Astrocyte (in vitro differentiated cells and primary cell): ENCODE measurements at regions not wholly inside any gene's neighbourhood (a gene's known extent, or its start where the extent isn't known, plus 50 kb on each side); places are given as distances from the start of the nearest gene placed in this dataset.

ENCODE experiments used
- DNase-seq: peaks from one replicate; pipeline ENCODE4 v3.0.0-alpha.2; 2010; ENCODE audit warnings: low read depth
- FAIRE-seq: peaks from 2 replicates; lab custom pipeline; 2011; peaks lifted over from hg19 to GRCh38; lab: Jason Lieb, UNC
- H2AFZ ChIP-seq: 2 replicates; pipeline ENCODE4 v1.6.0; 2012; ENCODE audit warnings: low read depth, low read length, inconsistent platforms
- H3K27ac ChIP-seq: 2 replicates; pipeline ENCODE4 v1.5.1; 2011; ENCODE audit warnings: low read depth, low read length, inconsistent platforms
- H3K27me3 ChIP-seq: 2 replicates; pipeline ENCODE4 v1.6.0; 2011; ENCODE audit warnings: low read length, inconsistent platforms; ENCODE audit not compliant: insufficient read depth
- H3K36me3 ChIP-seq: 2 replicates; pipeline ENCODE4 v1.5.1; 2011; ENCODE audit warnings: low read length, inconsistent platforms; ENCODE audit not compliant: insufficient read depth
- H3K4me1 ChIP-seq: 2 replicates; pipeline ENCODE4 v1.5.1; 2011; ENCODE audit warnings: low read length, inconsistent platforms; ENCODE audit not compliant: insufficient read depth
- H3K4me2 ChIP-seq: 2 replicates; pipeline ENCODE4 v1.6.0; 2012; ENCODE audit warnings: low read length, inconsistent platforms
- H3K4me3 ChIP-seq: 2 replicates; pipeline ENCODE4 v1.5.1; 2011; ENCODE audit warnings: low read depth, mild to moderate bottlenecking, low read length, inconsistent platforms; ENCODE audit not compliant: insufficient read depth
- H3K79me2 ChIP-seq: 2 replicates; pipeline ENCODE4 v1.6.0; 2012; ENCODE audit warnings: mild to moderate bottlenecking, low read length, inconsistent platforms; ENCODE audit not compliant: insufficient read depth
- H3K9ac ChIP-seq: 2 replicates; pipeline ENCODE4 v1.6.0; 2012; ENCODE audit warnings: mild to moderate bottlenecking, low read length, inconsistent platforms
- H3K9me3 ChIP-seq: 2 replicates; pipeline ENCODE4 v1.5.1; 2012; ENCODE audit warnings: low read depth, mild to moderate bottlenecking, low read length, inconsistent platforms; ENCODE audit not compliant: insufficient read depth
- H4K20me1 ChIP-seq: 2 replicates; pipeline ENCODE4 v1.6.0; 2012; ENCODE audit warnings: low read length, inconsistent platforms; ENCODE audit not compliant: insufficient read depth
- H3K27ac Mint-ChIP-seq: one replicate; pipeline ENCODE4 v1.8.0; 2021; ENCODE audit warnings: mild to moderate bottlenecking, mixed read lengths; ENCODE audit not compliant: unreplicated experiment
- H3K27me3 Mint-ChIP-seq: one replicate; pipeline ENCODE4 v1.8.0; 2021; ENCODE audit warnings: low read depth, mixed read lengths; ENCODE audit not compliant: unreplicated experiment
- H3K36me3 Mint-ChIP-seq: one replicate; pipeline ENCODE4 v1.8.0; 2021; ENCODE audit warnings: low read depth, mixed read lengths; ENCODE audit not compliant: unreplicated experiment
- H3K4me1 Mint-ChIP-seq: one replicate; pipeline ENCODE4 v1.8.0; 2021; ENCODE audit warnings: low read depth, mixed read lengths; ENCODE audit not compliant: unreplicated experiment
- H3K4me3 Mint-ChIP-seq: one replicate; pipeline ENCODE4 v1.8.0; 2021; ENCODE audit warnings: mild to moderate bottlenecking, moderate library complexity, mixed read lengths; ENCODE audit not compliant: unreplicated experiment
- H3K9me3 Mint-ChIP-seq: one replicate; pipeline ENCODE4 v1.8.0; 2021; ENCODE audit warnings: mild to moderate bottlenecking, mixed read lengths; ENCODE audit not compliant: unreplicated experiment
- CTCF ChIP-seq: IDR thresholded peaks from 2 replicates; pipeline ENCODE4 v1.5.1; 2011; ENCODE audit warnings: low read depth, mild to moderate bottlenecking, inconsistent platforms, low read length, moderate library complexity; ENCODE audit not compliant: insufficient read depth
- EZH2 ChIP-seq: IDR thresholded peaks from 2 replicates; pipeline ENCODE4 v1.6.1; 2012; ENCODE audit warnings: mild to moderate bottlenecking, low read length, inconsistent platforms; ENCODE audit not compliant: insufficient read depth

- Mint-ChIP-seq H3K9me3 (peaks cover 3% of the 10 kb centered on the region), H3K4me3 (no peak overlapping the region), H3K36me3 (no peaks in the 10 kb centered on the region), H3K27ac (no peak overlapping the region), H3K27me3 (no peaks in the 10 kb centered on the region), H3K4me1 (no peaks in the 10 kb centered on the region)
- no peaks in the 10 kb centered on the region for H3K27me3 ChIP-seq
- no peak overlapping the region for H3K4me3 ChIP-seq
- H3K36me3 ChIP-seq, result no peaks in the 10 kb centered on the region
- no peaks in the 10 kb centered on the region for H3K9me3 ChIP-seq
- TF ChIP-seq CTCF (no peak), EZH2 (no peak)
- no peak overlapping the region for H3K9ac ChIP-seq
- H4K20me1 ChIP-seq, result no peaks in the 10 kb centered on the region
- FAIRE-seq, result no peak
- H3K4me1 ChIP-seq, result no peaks in the 10 kb centered on the region
- no peak overlapping the region for H3K4me2 ChIP-seq
- DNase-seq, result no peak
- no peak overlapping the region for H2AFZ ChIP-seq
- no peaks in the 10 kb centered on the region for H3K79me2 ChIP-seq
- no peak overlapping the region for H3K27ac ChIP-seq
Measured at GRCh38 chr1:187092104-187092503, 263.4 kb downstream of the PLA2G4A start.

- FAIRE-seq, result no peak
- H3K36me3 Mint-ChIP-seq, result no peaks in the 10 kb centered on the region
Measured at GRCh38 chr1:187096689-187097088, 267.9 kb downstream of the PLA2G4A start.

GRCh38 chr1:187110351-187110750, 281.6 kb downstream of the PLA2G4A start:
- no peaks in the 10 kb centered on the region for H3K27me3 ChIP-seq
- no peak overlapping the region for H3K4me2 ChIP-seq
- no peak for FAIRE-seq
- H3K9ac ChIP-seq, result no peak overlapping the region
- H4K20me1 ChIP-seq, result no peaks in the 10 kb centered on the region
- no peak for TF ChIP-seq CTCF
- TF ChIP-seq EZH2, result no peak
- H2AFZ ChIP-seq, result no peak overlapping the region
- H3K4me1 ChIP-seq, result no peaks in the 10 kb centered on the region
- Mint-ChIP-seq H3K4me1 (peaks cover 3% of the 10 kb centered on the region), H3K9me3 (no peaks in the 10 kb centered on the region), H3K27me3 (no peaks in the 10 kb centered on the region), H3K4me3 (no peak overlapping the region), H3K36me3 (no peaks in the 10 kb centered on the region), H3K27ac (no peak overlapping the region)
- no peak for DNase-seq
- H3K36me3 ChIP-seq, result no peaks in the 10 kb centered on the region
- H3K27ac ChIP-seq, result no peak overlapping the region
- H3K79me2 ChIP-seq, result no peaks in the 10 kb centered on the region
- H3K4me3 ChIP-seq, result no peak overlapping the region
- no peaks in the 10 kb centered on the region for H3K9me3 ChIP-seq

More at GRCh38 chr1:187096689-187097088, 267.9 kb downstream of the PLA2G4A start:
- H3K4me1 Mint-ChIP-seq, result no peaks in the 10 kb centered on the region
- H3K27me3 Mint-ChIP-seq, result no peaks in the 10 kb centered on the region
- no peaks in the 10 kb centered on the region for H3K9me3 ChIP-seq
- no peaks in the 10 kb centered on the region for H3K27me3 ChIP-seq
- H3K4me1 ChIP-seq, result no peaks in the 10 kb centered on the region
- DNase-seq, result no peak
- H3K36me3 ChIP-seq, result no peaks in the 10 kb centered on the region
- H3K9ac ChIP-seq, result no peak overlapping the region
- no peaks in the 10 kb centered on the region for H4K20me1 ChIP-seq
- H3K27ac Mint-ChIP-seq, result no peak overlapping the region
- H2AFZ ChIP-seq, result no peak overlapping the region
- H3K4me3 Mint-ChIP-seq, result no peak overlapping the region
- TF ChIP-seq CTCF (no peak), EZH2 (no peak)
- no peaks in the 10 kb centered on the region for H3K79me2 ChIP-seq
- no peak overlapping the region for H3K4me2 ChIP-seq
- H3K9me3 Mint-ChIP-seq, result no peaks in the 10 kb centered on the region
- no peak overlapping the region for H3K27ac ChIP-seq
- H3K4me3 ChIP-seq, result no peak overlapping the region
